ENCODE measurements at regions not wholly inside any gene's neighbourhood (a gene's known extent, or its start where the extent isn't known, plus 50 kb on each side); places are given as distances from the start of the nearest gene placed in this dataset.

- DNase-seq (no peak), ATAC-seq (no peak)
- no peaks in the 10 kb centered on the region for H3K27me3 ChIP-seq (ENCODE audit: control insufficient read depth in 2 of 2, insufficient read depth in 2 of 2, low read length in 2 of 2)
- intact Hi-C loops (cut with micrococcal nuclease) = no loop called here
- H3K4me3 ChIP-seq (ENCODE audit: low read length) = no peak overlapping the region
- ChIA-PET CTCF (no interaction called here), POLR2A (no interaction called here)
- no peaks in the 10 kb centered on the region for H3K9me3 ChIP-seq (ENCODE audit: control insufficient read depth in 2 of 3, low read length in 3 of 3)
- no peak overlapping the region for H3K4me3 Mint-ChIP-seq
- no peak overlapping the region for H3K27ac ChIP-seq (ENCODE audit: low read depth, low read length)
- no peaks in the 10 kb centered on the region for H3K4me1 ChIP-seq (ENCODE audit: control insufficient read depth in 2 of 2, insufficient read depth in 2 of 2, low read length in 2 of 2)
- H3K27me3 Mint-ChIP-seq = no peaks in the 10 kb centered on the region
- H3K36me3 ChIP-seq (ENCODE audit: control insufficient read depth in 2 of 3, insufficient read depth in 3 of 3, low read length in 3 of 3) = no peaks in the 10 kb centered on the region
- H3K36me3 Mint-ChIP-seq = no peaks in the 10 kb centered on the region
- peaks cover 0 to 4% (median 0%) of the 10 kb centered on the region in 11 donors for H3K9me3 Mint-ChIP-seq
- no peak overlapping the region for H3K27ac Mint-ChIP-seq
- no peaks in the 10 kb centered on the region for H3K4me1 Mint-ChIP-seq
Observed at GRCh38 chr10:111824128-111824527, 359.4 kb downstream of the GPAM start.

GRCh38 chr10:111830359-111830758, 353.2 kb downstream of the GPAM start:
- CTCF ChIA-PET = interaction anchor here (0.7 kb wide), 1 partner anchor 1613 kb away, joined by 3 read pairs; no protein-coding TSS in a partner anchor
- Histone ChIP-seq H3K27ac (ENCODE audit: low read depth, low read length) (no peak overlapping the region), H3K9me3 (ENCODE audit: control insufficient read depth in 2 of 3, low read length in 3 of 3) (no peaks in the 10 kb centered on the region), H3K4me3 (ENCODE audit: low read length) (no peak overlapping the region), H3K36me3 (ENCODE audit: control insufficient read depth in 2 of 3, insufficient read depth in 3 of 3, low read length in 3 of 3) (no peaks in the 10 kb centered on the region), H3K4me1 (ENCODE audit: control insufficient read depth in 2 of 2, insufficient read depth in 2 of 2, low read length in 2 of 2) (no peaks in the 10 kb centered on the region), H3K27me3 (ENCODE audit: control insufficient read depth in 2 of 2, insufficient read depth in 2 of 2, low read length in 2 of 2) (peaks cover 0 to 2% of the 10 kb centered on the region in 2 donors)
- Mint-ChIP-seq H3K36me3 (no peaks in the 10 kb centered on the region), H3K9me3 (peaks cover 0 to 4% (median 0%) of the 10 kb centered on the region in 11 donors), H3K4me3 (no peak overlapping the region), H3K27me3 (peaks cover 0 to 7% (median 0%) of the 10 kb centered on the region in 5 donors), H3K27ac (no peak overlapping the region), H3K4me1 (no peaks in the 10 kb centered on the region)
- DNase-seq = no peak
- POLR2A ChIA-PET = no interaction called here
- no peak for ATAC-seq
- intact Hi-C loops (cut with micrococcal nuclease) = no loop called here

DNA sequence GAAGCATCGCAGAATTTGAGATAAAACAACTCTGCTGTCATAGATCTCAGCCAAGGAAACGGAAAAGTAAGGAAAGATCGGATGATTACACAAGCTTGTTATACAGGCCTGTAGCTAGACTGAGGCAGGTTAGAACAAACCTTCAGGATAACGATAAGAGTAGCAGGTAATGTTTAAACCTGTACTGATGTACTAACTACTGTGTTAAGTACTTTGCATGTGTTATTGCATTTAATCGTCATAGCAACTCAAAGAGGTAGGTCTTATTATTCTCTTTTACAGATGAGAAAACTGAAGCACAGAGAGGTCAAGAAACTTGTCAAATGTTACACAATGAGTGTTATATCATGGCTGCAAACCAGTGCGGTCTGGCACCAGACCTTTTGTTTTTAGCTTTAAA, 352.5 kb downstream of the GPAM start:
- CTCF ChIA-PET = no interaction called here
- no peaks in the 10 kb centered on the region for H3K36me3 Mint-ChIP-seq
- no peak overlapping the region for H3K27ac Mint-ChIP-seq
- Histone ChIP-seq H3K27me3 (ENCODE audit: control insufficient read depth in 2 of 2, insufficient read depth in 2 of 2, low read length in 2 of 2) (peaks cover 0 to 2% of the 10 kb centered on the region in 2 donors), H3K4me1 (ENCODE audit: control insufficient read depth in 2 of 2, insufficient read depth in 2 of 2, low read length in 2 of 2) (no peaks in the 10 kb centered on the region), H3K36me3 (ENCODE audit: control insufficient read depth in 2 of 3, insufficient read depth in 3 of 3, low read length in 3 of 3) (no peaks in the 10 kb centered on the region), H3K27ac (ENCODE audit: low read depth, low read length) (no peak overlapping the region), H3K9me3 (ENCODE audit: control insufficient read depth in 2 of 3, low read length in 3 of 3) (no peaks in the 10 kb centered on the region), H3K4me3 (ENCODE audit: low read length) (no peak overlapping the region)
- POLR2A ChIA-PET = no interaction called here
- H3K4me1 Mint-ChIP-seq = no peaks in the 10 kb centered on the region
- intact Hi-C loops (cut with micrococcal nuclease) = no loop called here
- peaks cover 0 to 3% (median 0%) of the 10 kb centered on the region in 11 donors for H3K9me3 Mint-ChIP-seq
- H3K4me3 Mint-ChIP-seq = no peak overlapping the region
- no peak for DNase-seq
- no peak for ATAC-seq
- H3K27me3 Mint-ChIP-seq = peaks cover 0 to 7% (median 0%) of the 10 kb centered on the region in 5 donors

DNA sequence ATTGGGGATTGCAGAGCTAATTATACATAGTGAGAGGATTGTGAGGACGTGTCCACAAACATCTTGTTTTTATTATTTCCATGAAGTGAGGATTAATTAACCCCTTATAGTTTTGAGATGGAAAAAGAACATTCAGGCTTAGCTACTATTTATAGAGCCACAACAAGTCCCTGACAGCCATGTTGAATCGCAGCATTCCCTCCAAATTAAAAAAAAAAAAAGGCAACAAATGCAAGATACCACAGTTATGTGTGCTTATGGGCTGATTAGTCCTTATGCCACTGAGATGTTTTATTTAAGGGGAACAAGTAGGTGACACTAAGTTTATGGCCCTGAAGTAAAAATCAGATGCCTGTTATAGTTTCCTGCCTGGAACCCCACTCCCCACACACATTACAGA, 350.3 kb downstream of the GPAM start:
- peaks cover 0 to 7% (median 0%) of the 10 kb centered on the region in 5 donors for H3K27me3 Mint-ChIP-seq
- intact Hi-C loops (cut with micrococcal nuclease) = no loop called here
- Histone ChIP-seq H3K36me3 (ENCODE audit: control insufficient read depth in 2 of 3, insufficient read depth in 3 of 3, low read length in 3 of 3) (no peaks in the 10 kb centered on the region), H3K4me3 (ENCODE audit: low read length) (no peak overlapping the region), H3K9me3 (ENCODE audit: control insufficient read depth in 2 of 3, low read length in 3 of 3) (no peaks in the 10 kb centered on the region), H3K4me1 (ENCODE audit: control insufficient read depth in 2 of 2, insufficient read depth in 2 of 2, low read length in 2 of 2) (no peaks in the 10 kb centered on the region), H3K27me3 (ENCODE audit: control insufficient read depth in 2 of 2, insufficient read depth in 2 of 2, low read length in 2 of 2) (peaks cover 0 to 2% of the 10 kb centered on the region in 2 donors), H3K27ac (ENCODE audit: low read depth, low read length) (no peak overlapping the region)
- no peaks in the 10 kb centered on the region for H3K36me3 Mint-ChIP-seq
- no peak overlapping the region for H3K4me3 Mint-ChIP-seq
- peaks cover 0 to 2% (median 0%) of the 10 kb centered on the region in 11 donors for H3K9me3 Mint-ChIP-seq
- DNase-seq (no peak), ATAC-seq (no peak)
- no peaks in the 10 kb centered on the region for H3K4me1 Mint-ChIP-seq
- no peak overlapping the region for H3K27ac Mint-ChIP-seq
- CTCF ChIA-PET = no interaction called here
- POLR2A ChIA-PET = no interaction called here

DNA sequence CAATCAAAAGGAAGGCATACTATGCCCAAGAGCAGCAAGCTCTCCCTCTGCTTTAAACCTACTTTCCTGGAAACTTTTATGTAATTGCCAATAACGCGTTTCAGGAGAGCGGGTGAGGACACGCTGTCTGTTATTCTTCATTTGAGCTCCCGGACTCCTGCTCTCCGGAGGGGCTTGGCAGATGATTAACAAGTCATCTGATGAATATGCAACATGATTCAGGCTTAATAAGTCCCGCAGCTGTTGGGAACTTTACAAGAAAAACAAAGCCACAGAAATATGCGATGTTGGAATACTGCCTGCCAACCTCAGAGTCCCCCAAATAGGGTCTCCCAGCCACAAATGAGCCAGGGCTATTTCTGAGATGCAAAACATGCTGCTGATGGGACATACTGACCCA, 348.0 kb downstream of the GPAM start:
- ATAC-seq = no peak
- ChIA-PET POLR2A (no interaction called here), CTCF (no interaction called here)

GRCh38 chr10:111836064-111836463, 347.5 kb downstream of the GPAM start:
- H3K4me1 Mint-ChIP-seq = no peaks in the 10 kb centered on the region
- POLR2A ChIA-PET = no interaction called here
- DNase-seq = no peak
- H3K9me3 ChIP-seq (ENCODE audit: control insufficient read depth in 2 of 3, low read length in 3 of 3) = no peaks in the 10 kb centered on the region
- no peak overlapping the region for H3K4me3 ChIP-seq (ENCODE audit: low read length)
- ATAC-seq = no peak
- CTCF ChIA-PET = no interaction called here
- no peak overlapping the region for H3K27ac ChIP-seq (ENCODE audit: low read depth, low read length)
- no peaks in the 10 kb centered on the region for H3K36me3 Mint-ChIP-seq
- no peaks in the 10 kb centered on the region for H3K36me3 ChIP-seq (ENCODE audit: control insufficient read depth in 2 of 3, insufficient read depth in 3 of 3, low read length in 3 of 3)
- intact Hi-C loops (cut with micrococcal nuclease) = no loop called here
- peaks cover 0 to 12% (median 0%) of the 10 kb centered on the region in 5 donors for H3K27me3 Mint-ChIP-seq
- peaks cover 0 to 6% (median 0%) of the 10 kb centered on the region in 11 donors for H3K9me3 Mint-ChIP-seq
- no peaks in the 10 kb centered on the region for H3K4me1 ChIP-seq (ENCODE audit: control insufficient read depth in 2 of 2, insufficient read depth in 2 of 2, low read length in 2 of 2)
- no peak overlapping the region for H3K27ac Mint-ChIP-seq
- no peak overlapping the region for H3K4me3 Mint-ChIP-seq
- H3K27me3 ChIP-seq (ENCODE audit: control insufficient read depth in 2 of 2, insufficient read depth in 2 of 2, low read length in 2 of 2) = no peaks in the 10 kb centered on the region

More for the DNA sequence above, 348.0 kb downstream of the GPAM start:
- Histone ChIP-seq H3K27me3 (ENCODE audit: control insufficient read depth in 2 of 2, insufficient read depth in 2 of 2, low read length in 2 of 2) (no peaks in the 10 kb centered on the region), H3K9me3 (ENCODE audit: control insufficient read depth in 2 of 3, low read length in 3 of 3) (no peaks in the 10 kb centered on the region), H3K4me1 (ENCODE audit: control insufficient read depth in 2 of 2, insufficient read depth in 2 of 2, low read length in 2 of 2) (no peaks in the 10 kb centered on the region), H3K27ac (ENCODE audit: low read depth, low read length) (no peak overlapping the region), H3K36me3 (ENCODE audit: control insufficient read depth in 2 of 3, insufficient read depth in 3 of 3, low read length in 3 of 3) (no peaks in the 10 kb centered on the region), H3K4me3 (ENCODE audit: low read length) (no peak overlapping the region)
- Mint-ChIP-seq H3K4me1 (no peaks in the 10 kb centered on the region), H3K27ac (no peak overlapping the region), H3K27me3 (peaks cover 0 to 7% (median 0%) of the 10 kb centered on the region in 5 donors), H3K4me3 (no peak overlapping the region), H3K36me3 (no peaks in the 10 kb centered on the region), H3K9me3 (peaks cover 0 to 6% (median 0%) of the 10 kb centered on the region in 11 donors)
- DNase-seq = no peak
- intact Hi-C loops (cut with micrococcal nuclease) = no loop called here

GRCh38 chr10:111836571-111836970, 347.0 kb downstream of the GPAM start:
- no peak overlapping the region for H3K27ac Mint-ChIP-seq
- H3K36me3 Mint-ChIP-seq = no peaks in the 10 kb centered on the region
- DNase-seq (no peak), ATAC-seq (no peak)
- intact Hi-C loops (cut with micrococcal nuclease) = no loop called here
- H3K27ac ChIP-seq (ENCODE audit: low read depth, low read length) = no peak overlapping the region
- POLR2A ChIA-PET = no interaction called here
- no peaks in the 10 kb centered on the region for H3K9me3 ChIP-seq (ENCODE audit: control insufficient read depth in 2 of 3, low read length in 3 of 3)
- H3K4me1 Mint-ChIP-seq = no peaks in the 10 kb centered on the region
- H3K4me3 Mint-ChIP-seq = no peak overlapping the region
- no peaks in the 10 kb centered on the region for H3K36me3 ChIP-seq (ENCODE audit: control insufficient read depth in 2 of 3, insufficient read depth in 3 of 3, low read length in 3 of 3)
- H3K4me1 ChIP-seq (ENCODE audit: control insufficient read depth in 2 of 2, insufficient read depth in 2 of 2, low read length in 2 of 2) = no peaks in the 10 kb centered on the region
- H3K27me3 ChIP-seq (ENCODE audit: control insufficient read depth in 2 of 2, insufficient read depth in 2 of 2, low read length in 2 of 2) = no peaks in the 10 kb centered on the region
- CTCF ChIA-PET = no interaction called here
- H3K9me3 Mint-ChIP-seq = peaks cover 0 to 6% (median 0%) of the 10 kb centered on the region in 11 donors
- H3K27me3 Mint-ChIP-seq = peaks cover 0 to 12% (median 0%) of the 10 kb centered on the region in 5 donors
- no peak overlapping the region for H3K4me3 ChIP-seq (ENCODE audit: low read length)

Data from naive thymus-derived CD4-positive, alpha-beta T cell (primary cell).